Keratinocyte (primary cell): ENCODE measurements at regions not wholly inside any gene's neighbourhood (a gene's known extent, or its start where the extent isn't known, plus 50 kb on each side); places are given as distances from the start of the nearest gene placed in this dataset.

Experiments used
- DNase-seq: peaks from one replicate; pipeline ENCODE4 v3.0.0-alpha.2; 2011; ENCODE audit warnings: low read depth, missing footprints, low spot score
- FAIRE-seq: peaks from 2 replicates; lab custom pipeline; 2011; peaks lifted over from hg19 to GRCh38; lab: Jason Lieb, UNC
- H2AFZ ChIP-seq: 2 replicates; pipeline ENCODE4 v1.6.0; 2012; ENCODE audit warnings: low read length, control low read depth, inconsistent platforms; ENCODE audit not compliant: control insufficient read depth
- H3K27ac ChIP-seq: 2 replicates; pipeline ENCODE4 v1.5.1; 2011; ENCODE audit warnings: low read length; ENCODE audit not compliant: control insufficient read depth, insufficient read depth
- H3K27me3 ChIP-seq: 3 replicates; pipeline ENCODE4 v1.6.0; 2011; ENCODE audit warnings: low read length; ENCODE audit not compliant: control insufficient read depth, insufficient read depth; ENCODE audit errors: extremely low read depth
- H3K36me3 ChIP-seq, 2 experiments: 2 replicates in 1 of 2; 3 replicates in 1 of 2; pipeline ENCODE4 v1.5.1; 2011; ENCODE audit warnings: low read length in 2 of 2, mild to moderate bottlenecking in 1 of 2; ENCODE audit not compliant: control insufficient read depth in 2 of 2, insufficient read depth in 2 of 2; ENCODE audit errors: extremely low read depth in 1 of 2
- H3K4me1 ChIP-seq: 3 replicates; pipeline ENCODE4 v1.5.1; 2011; ENCODE audit warnings: low read length; ENCODE audit not compliant: control insufficient read depth, insufficient read depth; ENCODE audit errors: extremely low read depth
- H3K4me2 ChIP-seq: 3 replicates; pipeline ENCODE4 v1.6.0; 2011; ENCODE audit warnings: low read depth, low read length; ENCODE audit not compliant: control insufficient read depth, insufficient read depth; ENCODE audit errors: extremely low read depth
- H3K4me3 ChIP-seq, 3 experiments: fragments of 200-600 bp in 1 of 3; sonication (generic) in 1 of 3; 2 replicates in 2 of 3; 3 replicates in 1 of 3; pipeline ENCODE4 v1.5.1; 2011 to 2016; ENCODE audit warnings: low read length in 3 of 3, mild to moderate bottlenecking in 3 of 3, control low read depth in 2 of 3, inconsistent platforms in 1 of 3, low read depth in 1 of 3, mixed read lengths in 1 of 3, mixed run types in 1 of 3, moderate library complexity in 1 of 3; ENCODE audit not compliant: control insufficient read depth in 2 of 3, insufficient read depth in 2 of 3; ENCODE audit errors: extremely low read depth in 1 of 3
- H3K79me2 ChIP-seq: 2 replicates; pipeline ENCODE4 v1.6.0; 2012; ENCODE audit warnings: low read length; ENCODE audit not compliant: control insufficient read depth, insufficient read depth
- H3K9ac ChIP-seq: 3 replicates; pipeline ENCODE4 v1.6.0; 2011; ENCODE audit warnings: low read length; ENCODE audit not compliant: control insufficient read depth, insufficient read depth; ENCODE audit errors: extremely low read depth
- H3K9me1 ChIP-seq: 3 replicates; pipeline ENCODE4 v1.6.0; 2011; ENCODE audit warnings: low read length; ENCODE audit not compliant: control insufficient read depth, insufficient read depth; ENCODE audit errors: extremely low read depth
- H3K9me3 ChIP-seq: 2 replicates; pipeline ENCODE4 v1.5.1; 2012; ENCODE audit warnings: low read depth, low read length; ENCODE audit not compliant: control insufficient read depth
- H4K20me1 ChIP-seq: 3 replicates; pipeline ENCODE4 v1.6.0; 2011; ENCODE audit warnings: low read length; ENCODE audit not compliant: control insufficient read depth, insufficient read depth; ENCODE audit errors: extremely low read depth
- EZH2 ChIP-seq: IDR thresholded peaks from one replicate; pipeline ENCODE4 v1.6.1; 2012; ENCODE audit warnings: inconsistent platforms, mild to moderate bottlenecking, low read length, moderate library complexity
- dilution Hi-C: fragments of 300-500 bp; cut with MboI; formaldehyde crosslinking; loops from one replicate; pipeline ENCODE4 v1.7.0; 2020; ENCODE audit warnings: low sequenced_read_pairs; ENCODE audit not compliant: extremely low pct_ligation_motif_present
- TF ChIP-seq, protein P1 (sequence below), 3 experiments: IDR thresholded peaks in 1 of 3; conservative IDR thresholded peaks in 1 of 3; optimal IDR thresholded peaks in 1 of 3; 2 replicates in 2 of 3; 3 replicates in 1 of 3; pipeline versions ENCODE3 to v1.5.1; 2011; ENCODE audit warnings: low read length in 3 of 3, mild to moderate bottlenecking in 3 of 3, moderate library complexity in 2 of 3, control low read depth in 1 of 3, inconsistent platforms in 1 of 3; ENCODE audit not compliant: insufficient read depth in 2 of 3; ENCODE audit errors: extremely low read depth in 1 of 3

- no peak overlapping the region for H2AFZ ChIP-seq
- no peaks in the 10 kb centered on the region for H3K9me1 ChIP-seq
- no peak overlapping the region for H3K9ac ChIP-seq
- H3K79me2 ChIP-seq, result no peaks in the 10 kb centered on the region
- FAIRE-seq, result no peak
- DNase-seq, result no peak
- TF ChIP-seq, protein P1, sequence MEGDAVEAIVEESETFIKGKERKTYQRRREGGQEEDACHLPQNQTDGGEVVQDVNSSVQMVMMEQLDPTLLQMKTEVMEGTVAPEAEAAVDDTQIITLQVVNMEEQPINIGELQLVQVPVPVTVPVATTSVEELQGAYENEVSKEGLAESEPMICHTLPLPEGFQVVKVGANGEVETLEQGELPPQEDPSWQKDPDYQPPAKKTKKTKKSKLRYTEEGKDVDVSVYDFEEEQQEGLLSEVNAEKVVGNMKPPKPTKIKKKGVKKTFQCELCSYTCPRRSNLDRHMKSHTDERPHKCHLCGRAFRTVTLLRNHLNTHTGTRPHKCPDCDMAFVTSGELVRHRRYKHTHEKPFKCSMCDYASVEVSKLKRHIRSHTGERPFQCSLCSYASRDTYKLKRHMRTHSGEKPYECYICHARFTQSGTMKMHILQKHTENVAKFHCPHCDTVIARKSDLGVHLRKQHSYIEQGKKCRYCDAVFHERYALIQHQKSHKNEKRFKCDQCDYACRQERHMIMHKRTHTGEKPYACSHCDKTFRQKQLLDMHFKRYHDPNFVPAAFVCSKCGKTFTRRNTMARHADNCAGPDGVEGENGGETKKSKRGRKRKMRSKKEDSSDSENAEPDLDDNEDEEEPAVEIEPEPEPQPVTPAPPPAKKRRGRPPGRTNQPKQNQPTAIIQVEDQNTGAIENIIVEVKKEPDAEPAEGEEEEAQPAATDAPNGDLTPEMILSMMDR (optimal IDR thresholded peaks at IDR 0.05 in 1 of 3, IDR thresholded peaks at IDR 0.05 in 1 of 3, conservative IDR thresholded peaks at IDR 0.05 in 1 of 3; ENCODE audit: extremely low read depth in 1 of 3, insufficient read depth in 2 of 3, low read length in 3 of 3), result no peak
- TF ChIP-seq EZH2, result no peak
- no peaks in the 10 kb centered on the region for H4K20me1 ChIP-seq
- no peak overlapping the region for H3K4me3 ChIP-seq
- no peaks in the 10 kb centered on the region for H3K36me3 ChIP-seq
- H3K9me3 ChIP-seq, result no peaks in the 10 kb centered on the region
- no peaks in the 10 kb centered on the region for H3K27me3 ChIP-seq
- no peak overlapping the region for H3K4me2 ChIP-seq
- H3K27ac ChIP-seq, result no peak overlapping the region
- H3K4me1 ChIP-seq, result no peaks in the 10 kb centered on the region
- dilution Hi-C loops, result no loop called here
These were observed 179.2 kb upstream of the KHDRBS2 start for GRCh38 chr6:62465206-62465605.

- no peak overlapping the region for H2AFZ ChIP-seq
- H3K9me3 ChIP-seq, result peaks cover 6% of the 10 kb centered on the region
- no peak for FAIRE-seq
- no peaks in the 10 kb centered on the region for H4K20me1 ChIP-seq
- no peak overlapping the region for H3K4me3 ChIP-seq
- H3K27me3 ChIP-seq, result no peaks in the 10 kb centered on the region
- no peaks in the 10 kb centered on the region for H3K9me1 ChIP-seq
- H3K79me2 ChIP-seq, result no peaks in the 10 kb centered on the region
- no peak for TF ChIP-seq EZH2
- TF ChIP-seq, protein P1 (optimal IDR thresholded peaks at IDR 0.05 in 1 of 3, IDR thresholded peaks at IDR 0.05 in 1 of 3, conservative IDR thresholded peaks at IDR 0.05 in 1 of 3; ENCODE audit: extremely low read depth in 1 of 3, insufficient read depth in 2 of 3, low read length in 3 of 3), result no peak
- no peak for DNase-seq
- H3K4me2 ChIP-seq, result no peak overlapping the region
- H3K36me3 ChIP-seq, result no peaks in the 10 kb centered on the region
- no peak overlapping the region for H3K9ac ChIP-seq
- dilution Hi-C loops, result no loop called here
- no peak overlapping the region for H3K27ac ChIP-seq
- no peaks in the 10 kb centered on the region for H3K4me1 ChIP-seq
These were observed 166.6 kb upstream of the KHDRBS2 start for GRCh38 chr6:62452586-62452985.
